GM12878 (cell line): ENCODE measurements at regions not wholly inside any gene's neighbourhood (a gene's known extent, or its start where the extent isn't known, plus 50 kb on each side); places are given as distances from the start of the nearest gene placed in this dataset.

Experiments used
- ATAC-seq: fragments of 200-7000 bp; cut with Tn5 transposase; 3 replicates; pipeline ENCODE4 v1.9.1; 2020; ENCODE audit warnings: mild to moderate bottlenecking, moderate library complexity
- BruUV-seq: library from RNA; stranded (reverse); fragments of 400-500 nt; replicated peaks from 2 replicates; lab custom pipeline; 2021; lab: Mats Ljungman, UMichigan
- CTCF ChIA-PET: fragments of 300-600 bp; sonication (Branson Sonifier 250); formaldehyde crosslinking; extraction: SDS; loops from one replicate; lab custom pipeline; 2021; ENCODE audit warnings: inconsistent platforms; lab: Yijun Ruan, JAX
- POLR2A ChIA-PET: fragments of 350-600 bp; formaldehyde crosslinking; extraction: SDS; loops from one replicate; lab custom pipeline; 2021; ENCODE audit warnings: inconsistent platforms; lab: Charles Lee
- RAD21 ChIA-PET: fragments of 300-600 bp; sonication (Branson Sonifier 250); formaldehyde crosslinking; loops from one replicate; lab custom pipeline; 2023; ENCODE audit warnings: antibody characterized with exemption; ENCODE audit not compliant: unreplicated experiment; lab: Charles Lee
- SMC1A ChIA-PET: fragments of 300-600 bp; sonication (Branson Sonifier 250); formaldehyde crosslinking; loops from one replicate; lab custom pipeline; 2023; ENCODE audit not compliant: unreplicated experiment, uncharacterized antibody; lab: Charles Lee
- DNase-seq: peaks from one replicate; pipeline ENCODE4 v3.0.0-alpha.2; 2011; ENCODE audit warnings: low read depth, low spot score
- FAIRE-seq: peaks from 3 replicates; lab custom pipeline; 2011; peaks lifted over from hg19 to GRCh38; lab: Jason Lieb, UNC
- H2AFZ ChIP-seq: 2 replicates; pipeline ENCODE4 v1.6.0; 2011; ENCODE audit warnings: low read depth, low read length, control low read depth; ENCODE audit not compliant: control insufficient read depth
- H3K27ac ChIP-seq: 2 replicates; pipeline ENCODE4 v1.5.1; 2011; ENCODE audit warnings: control low read depth; ENCODE audit not compliant: control insufficient read depth, insufficient read depth
- H3K27me3 ChIP-seq, 2 experiments: replicated peaks in 1 of 2; 2 replicates each; pipeline versions ENCODE4 v1.6.0 to v1.6.1; 2011; ENCODE audit warnings: low read length in 1 of 2; ENCODE audit not compliant: control insufficient read depth in 2 of 2, insufficient read depth in 2 of 2
- H3K36me3 ChIP-seq, 2 experiments: 2 replicates each; pipeline ENCODE4 v1.5.1; 2011; ENCODE audit warnings: low read length in 1 of 2; ENCODE audit not compliant: control insufficient read depth in 2 of 2, insufficient read depth in 2 of 2
- H3K4me1 ChIP-seq: 2 replicates; pipeline ENCODE4 v1.6.1; 2011; ENCODE audit warnings: mild to moderate bottlenecking, low read length, moderate library complexity, mixed read lengths; ENCODE audit not compliant: control insufficient read depth, insufficient read depth
- H3K4me2 ChIP-seq: 2 replicates; pipeline ENCODE4 v1.6.0; 2011; ENCODE audit warnings: control low read depth; ENCODE audit not compliant: control insufficient read depth, insufficient read depth
- H3K4me3 ChIP-seq: fragments of 200-600 bp; sonication (generic); 2 replicates; pipeline ENCODE4 v1.5.1; 2016
- H3K79me2 ChIP-seq: 2 replicates; pipeline ENCODE4 v1.6.0; 2011; ENCODE audit warnings: low read length; ENCODE audit not compliant: control insufficient read depth, insufficient read depth
- H3K9ac ChIP-seq: 2 replicates; pipeline ENCODE4 v1.8.0; 2011; ENCODE audit warnings: low read length, control low read depth, mixed read lengths; ENCODE audit not compliant: control insufficient read depth, insufficient read depth
- H3K9me3 ChIP-seq: replicated peaks from 3 replicates; pipeline ENCODE4 v1.5.1; 2011; ENCODE audit warnings: mild to moderate bottlenecking, low read length; ENCODE audit not compliant: control insufficient read depth, insufficient read depth
- H4K20me1 ChIP-seq: 2 replicates; pipeline ENCODE4 v1.6.0; 2011; ENCODE audit not compliant: control insufficient read depth, insufficient read depth
- WRNIP1 ChIP-seq: IDR thresholded peaks from 2 replicates; pipeline ENCODE4 v1.6.1; 2011; ENCODE audit warnings: low read depth, low read length, improper control_type of control experiment, borderline replicate concordance
- ZBTB4 ChIP-seq: fragments of 450-650 bp; formaldehyde crosslinking; IDR thresholded peaks from 2 replicates; pipeline ENCODE4 v1.4.0; 2022; ENCODE audit warnings: mild to moderate bottlenecking, moderate library complexity
- WGBS: methylation state at CpG from one replicate; pipeline ENCODE4 v1.1.6; 2016; ENCODE audit warnings: low lambda C conversion rate; ENCODE audit not compliant: insufficient replicate concordance, insufficient coverage; ENCODE audit errors: missing lambda C conversion rate; 5-methylcytosine and 5-hydroxymethylcytosine counted together
- in situ Hi-C: fragments of 300-500 bp; cut with MboI; formaldehyde crosslinking; loops from 9 replicates; pipeline ENCODE4 v1.14.3; 2018; ENCODE audit warnings: mixed read lengths
- intact Hi-C: fragments of 100-400 bp; cut with micrococcal nuclease; formaldehyde crosslinking; loops from one replicate; pipeline ENCODE4 v1.14.2; 2022; ENCODE audit not compliant: unreplicated experiment

GRCh38 chr6:27577922-27578321, 105.0 kb upstream of the ZNF184 start (continued):
- no peak for TF ChIP-seq ZBTB4

- no peak for TF ChIP-seq WRNIP1
- no peak overlapping the region for H3K4me3 ChIP-seq
- WGBS, result 20% methylated on average over 10 of the region's 10 CpGs
- CTCF ChIA-PET, result interaction anchor here (1.0 kb wide), 1 partner anchor 34 kb away, joined by 4 read pairs; no protein-coding TSS in a partner anchor
- RAD21 ChIA-PET, result no interaction called here
- no peaks in the 10 kb centered on the region for H3K36me3 ChIP-seq
- H3K27ac ChIP-seq, result no peak overlapping the region
- POLR2A ChIA-PET, result no interaction called here
- FAIRE-seq, result no peak
- no peaks in the 10 kb centered on the region for H3K79me2 ChIP-seq
- ATAC-seq, result peak; percentile 50
- no peak overlapping the region for H3K4me2 ChIP-seq
- intact Hi-C loops (no loop called here), in situ Hi-C loops (no loop called here)
- no TSS peak for BruUV-seq
- no peaks in the 10 kb centered on the region for H3K9me3 ChIP-seq
- H3K4me1 ChIP-seq, result no peaks in the 10 kb centered on the region
- H4K20me1 ChIP-seq, result no peaks in the 10 kb centered on the region
- no peak overlapping the region for H3K9ac ChIP-seq
- no peaks in the 10 kb centered on the region for H3K27me3 ChIP-seq
- no peak for DNase-seq
- SMC1A ChIA-PET, result interaction anchor here (1.6 kb wide), 1 partner anchor 33 kb away, joined by 5 read pairs; no protein-coding TSS in a partner anchor
- H2AFZ ChIP-seq, result no peak overlapping the region
These were observed 102.9 kb upstream of the ZNF184 start for GRCh38 chr6:27575594-27576361.
